Right lobe of liver (tissue), 4 donors: ENCODE measurements at regions not wholly inside any gene's neighbourhood (a gene's known extent, or its start where the extent isn't known, plus 50 kb on each side); places are given as distances from the start of the nearest gene placed in this dataset.
"Not testable (repeated sequence)": the region's sequence is repeated elsewhere in the genome, so short reads cannot be mapped to it uniquely, and the experiment has no call there.

Source experiments
- POLR2A ChIP-seq: fragments of 450-650 bp; IDR thresholded peaks from one replicate; pipeline ENCODE4 v1.6.1; 2017; ENCODE audit warnings: antibody characterized with exemption, mild to moderate bottlenecking
- TF ChIP-seq, protein P1 (sequence below), 4 donors: fragments of 200-600 bp in 3 of 4; fragments of 450-650 bp in 1 of 4; IDR thresholded peaks; one replicate each; pipeline versions ENCODE4 v1.5.1 to v1.8.0; 2016 to 2022; ENCODE audit warnings: antibody characterized with exemption in 4 of 4, mild to moderate bottlenecking in 2 of 4
- donor health status: DM: no; HTN: no; CAD: no.
- donor health status: DM: no; HTN: no; CAD: no.
- donor health status: DM: no; HTN: yes; CAD: no.

GRCh38 chr10:27335246-27335645, 94.6 kb upstream of the ACBD5 start:
- TF ChIP-seq, protein P1, sequence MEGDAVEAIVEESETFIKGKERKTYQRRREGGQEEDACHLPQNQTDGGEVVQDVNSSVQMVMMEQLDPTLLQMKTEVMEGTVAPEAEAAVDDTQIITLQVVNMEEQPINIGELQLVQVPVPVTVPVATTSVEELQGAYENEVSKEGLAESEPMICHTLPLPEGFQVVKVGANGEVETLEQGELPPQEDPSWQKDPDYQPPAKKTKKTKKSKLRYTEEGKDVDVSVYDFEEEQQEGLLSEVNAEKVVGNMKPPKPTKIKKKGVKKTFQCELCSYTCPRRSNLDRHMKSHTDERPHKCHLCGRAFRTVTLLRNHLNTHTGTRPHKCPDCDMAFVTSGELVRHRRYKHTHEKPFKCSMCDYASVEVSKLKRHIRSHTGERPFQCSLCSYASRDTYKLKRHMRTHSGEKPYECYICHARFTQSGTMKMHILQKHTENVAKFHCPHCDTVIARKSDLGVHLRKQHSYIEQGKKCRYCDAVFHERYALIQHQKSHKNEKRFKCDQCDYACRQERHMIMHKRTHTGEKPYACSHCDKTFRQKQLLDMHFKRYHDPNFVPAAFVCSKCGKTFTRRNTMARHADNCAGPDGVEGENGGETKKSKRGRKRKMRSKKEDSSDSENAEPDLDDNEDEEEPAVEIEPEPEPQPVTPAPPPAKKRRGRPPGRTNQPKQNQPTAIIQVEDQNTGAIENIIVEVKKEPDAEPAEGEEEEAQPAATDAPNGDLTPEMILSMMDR (IDR thresholded peaks at IDR 0.05), result not testable (repeated sequence)
- TF ChIP-seq POLR2A, result not testable (repeated sequence)
